HG02981 (cell line): ENCODE measurements at regions not wholly inside any gene's neighbourhood (a gene's known extent, or its start where the extent isn't known, plus 50 kb on each side); places are given as distances from the start of the nearest gene placed in this dataset.
"Not testable (repeated sequence)": the region's sequence is repeated elsewhere in the genome, so short reads cannot be mapped to it uniquely, and the experiment has no call there.

Source experiments
- ATAC-seq: cut with Tn5 transposase; IDR thresholded peaks from one replicate; pipeline ENCODE4 v1.9.1; 2021; ENCODE audit warnings: mild to moderate bottlenecking, moderate library complexity; ENCODE audit not compliant: unreplicated experiment

GRCh38 chr7:121503730-121504129 lies 107.6 kb upstream of the FAM3C start:
- no peak for ATAC-seq

- no peak for ATAC-seq
Observed at GRCh38 chr7:121503039-121503438, 106.9 kb upstream of the FAM3C start.

- ATAC-seq = no peak
Observed at GRCh38 chr7:121501566-121501965, 105.5 kb upstream of the FAM3C start.

DNA sequence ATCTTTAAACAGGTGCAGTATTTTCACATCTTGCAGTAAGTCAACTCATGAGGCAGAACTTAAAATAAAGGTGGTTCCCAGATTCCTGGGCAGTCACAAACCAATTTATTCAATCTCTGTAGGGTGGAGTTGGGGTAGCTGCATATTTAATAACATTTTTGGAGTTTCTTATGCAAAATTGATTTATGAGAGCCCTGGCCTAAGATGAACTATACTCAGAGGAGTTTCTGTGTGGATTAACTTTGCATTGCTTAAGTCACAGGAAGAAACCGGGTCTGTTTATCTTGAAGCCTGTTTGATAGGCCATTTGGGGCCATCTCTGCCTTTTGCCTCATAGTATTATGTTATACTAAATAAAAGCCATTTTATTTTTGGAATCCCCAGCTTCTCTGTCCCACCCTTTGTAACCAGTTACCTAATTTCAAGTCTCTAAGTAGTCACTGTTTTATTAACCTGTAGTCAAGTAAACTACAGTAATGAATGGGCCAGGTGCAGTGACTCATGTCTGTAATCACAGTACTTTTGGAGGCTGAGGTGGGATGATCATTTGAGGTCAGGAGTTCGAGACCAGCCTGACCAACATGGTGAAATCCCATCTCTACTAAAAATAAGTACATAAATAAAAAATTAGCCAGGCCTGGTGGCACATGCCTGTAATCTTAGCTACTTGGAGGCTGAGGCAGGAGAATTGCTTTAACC lies 104.4 kb upstream of the FAM3C start:
- ATAC-seq = peak; percentile 58

DNA sequence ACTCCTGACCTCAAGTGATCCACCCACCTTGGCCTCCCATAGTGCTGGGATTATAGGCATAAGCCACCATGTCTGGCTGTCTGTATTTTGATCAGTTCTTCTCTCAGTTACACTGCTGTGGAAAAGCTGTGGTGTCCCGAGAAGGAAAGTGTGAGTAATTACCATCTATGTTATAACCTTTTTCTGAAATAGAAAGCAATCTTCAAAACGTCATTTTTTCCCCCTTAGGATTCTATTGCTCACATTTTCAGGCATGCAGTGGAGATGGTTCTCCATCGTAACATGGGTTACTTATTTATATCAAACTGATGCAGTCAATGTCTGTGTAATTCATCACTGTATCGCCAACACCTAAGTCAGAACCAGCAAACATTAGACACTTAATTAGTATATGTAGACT lies 103.5 kb upstream of the FAM3C start:
- no peak for ATAC-seq

DNA sequence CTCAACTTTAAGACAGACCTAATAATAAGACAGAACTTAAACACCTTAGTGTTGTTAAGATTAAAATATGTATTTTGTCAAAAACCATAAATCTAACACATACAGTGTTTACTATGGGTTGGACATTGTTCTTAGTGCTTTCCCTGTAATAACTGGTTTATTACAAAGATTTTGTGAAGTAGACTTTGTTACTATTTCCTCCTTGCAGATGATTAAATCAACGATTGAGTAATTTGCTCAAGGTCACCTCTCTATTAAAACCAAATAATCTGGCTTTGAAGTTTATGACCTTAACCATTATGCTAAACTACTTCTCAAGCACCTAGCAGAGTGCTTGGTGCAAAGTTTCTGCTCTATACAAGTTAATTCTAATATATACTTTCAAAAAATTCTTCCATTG lies 102.7 kb upstream of the FAM3C start:
- no peak for ATAC-seq

GRCh38 chr7:121497545-121497944 lies 101.4 kb upstream of the FAM3C start:
- ATAC-seq = not testable (repeated sequence)

DNA sequence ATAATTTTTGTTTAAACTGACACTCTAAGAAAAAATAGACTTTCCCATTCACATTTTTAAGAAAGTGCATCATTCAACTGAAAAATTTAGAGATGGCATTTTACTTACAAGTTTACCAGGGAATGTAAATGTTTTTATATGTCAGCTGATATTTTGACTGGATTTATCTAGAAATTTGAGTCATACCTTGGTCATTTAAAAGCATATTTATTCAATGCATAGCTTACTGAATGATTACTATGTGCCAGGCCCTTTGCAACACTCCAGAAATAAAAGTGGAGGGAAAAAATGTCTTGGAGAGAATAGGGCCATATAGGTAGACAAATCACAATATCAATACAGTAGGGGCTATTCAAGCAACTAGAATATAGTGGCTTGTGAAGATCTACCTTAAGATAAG lies 98.4 kb upstream of the FAM3C start:
- ATAC-seq = no peak

DNA sequence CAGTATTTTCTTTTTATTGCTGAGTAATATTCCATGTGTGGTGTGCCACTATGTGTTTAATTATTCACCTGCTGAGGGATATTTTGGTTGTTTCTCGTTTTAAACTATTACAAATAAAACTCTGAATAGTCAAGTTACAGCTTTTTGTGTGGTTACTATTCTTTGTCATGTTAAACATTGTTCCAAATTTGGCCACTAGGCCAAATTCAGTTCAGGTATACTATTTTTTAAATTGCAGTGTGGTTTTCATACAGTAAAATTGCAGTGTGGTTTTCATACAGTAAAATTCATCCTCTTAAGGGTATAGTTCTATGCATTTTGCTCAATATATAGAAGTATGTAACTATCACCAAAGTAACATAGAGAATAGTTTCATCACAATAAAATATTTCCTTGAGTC lies 97.4 kb upstream of the FAM3C start:
- no peak for ATAC-seq

DNA sequence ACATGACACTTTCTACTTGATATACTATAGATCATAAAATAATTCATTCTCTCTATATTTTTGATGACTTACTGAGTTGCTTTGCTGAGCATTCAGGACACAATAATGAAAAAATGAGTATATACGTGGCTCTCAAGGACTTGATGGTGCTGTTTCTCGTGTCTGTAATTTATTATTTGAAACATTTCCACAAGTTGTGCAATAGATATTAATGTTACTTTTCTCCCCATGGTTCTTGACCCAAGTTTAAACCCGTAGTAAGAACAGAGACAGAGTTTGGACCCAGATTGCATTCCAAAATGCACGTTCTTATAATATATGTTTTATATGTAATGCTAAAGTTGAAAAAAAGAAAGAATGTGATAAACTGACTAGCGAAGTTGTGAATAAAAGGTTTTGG lies 94.2 kb upstream of the FAM3C start:
- ATAC-seq = no peak

DNA sequence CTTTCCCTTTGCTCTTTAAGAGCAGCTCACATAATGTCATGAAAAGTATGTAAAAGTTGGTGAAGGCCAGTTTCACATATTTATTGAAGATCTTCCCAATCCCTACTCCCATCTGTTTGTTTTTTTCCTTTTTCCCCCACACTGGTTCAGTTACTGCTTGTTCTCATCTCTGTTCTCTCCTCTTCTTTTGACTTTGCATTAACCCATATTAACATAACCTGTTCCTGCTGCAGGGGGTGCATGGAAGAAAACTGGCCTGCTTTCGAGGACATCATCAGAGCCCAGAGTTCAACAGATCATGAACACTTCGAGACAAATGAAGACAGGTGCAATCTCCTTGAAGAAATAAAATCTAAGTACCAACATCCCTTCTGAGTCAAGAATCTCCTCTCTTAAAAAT lies 93.3 kb upstream of the FAM3C start:
- no peak for ATAC-seq

DNA sequence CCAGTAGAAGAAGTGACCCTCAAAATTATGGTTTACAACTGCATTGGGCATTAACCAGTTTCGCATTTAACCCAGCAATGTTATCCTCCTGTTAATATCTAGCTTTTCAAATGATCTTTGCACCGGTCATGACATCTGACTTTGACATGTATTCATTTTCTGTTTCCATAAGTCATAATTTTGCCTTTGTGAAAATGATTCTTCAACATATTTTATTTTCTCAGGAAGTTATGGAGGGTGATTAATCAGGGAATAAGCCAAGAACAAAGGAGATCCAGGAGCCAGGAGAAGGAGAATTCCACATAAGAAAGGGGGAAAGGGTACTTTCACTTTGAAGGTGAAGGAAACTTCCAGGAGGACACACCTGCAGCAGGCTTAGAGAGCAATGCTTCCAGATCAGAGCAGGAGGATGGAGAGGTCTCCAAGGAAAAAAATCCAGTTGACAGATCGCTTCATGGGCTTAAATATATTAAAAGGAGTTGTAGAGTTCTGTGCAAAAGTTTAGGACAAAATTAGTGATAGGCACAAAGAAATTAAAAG lies 92.1 kb upstream of the FAM3C start:
- ATAC-seq = no peak

DNA sequence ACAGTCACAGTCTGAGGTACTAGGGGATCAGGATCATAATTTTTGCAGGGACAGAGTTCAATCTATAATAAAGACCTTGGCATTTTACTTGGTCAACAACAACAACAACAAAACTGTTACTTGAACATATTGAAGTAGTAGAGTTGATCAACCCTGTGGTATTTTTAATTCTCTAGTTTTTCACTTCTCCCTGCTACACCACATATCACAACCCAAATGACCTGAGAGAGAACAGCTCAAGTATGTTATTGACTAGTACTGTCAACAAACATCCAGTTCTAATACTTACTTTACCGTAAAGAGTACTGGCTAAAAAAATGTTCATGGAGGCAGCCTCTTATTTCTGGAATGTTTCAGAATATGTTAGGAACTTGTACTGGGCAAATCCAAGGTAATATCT lies 90.5 kb upstream of the FAM3C start:
- ATAC-seq = no peak

DNA sequence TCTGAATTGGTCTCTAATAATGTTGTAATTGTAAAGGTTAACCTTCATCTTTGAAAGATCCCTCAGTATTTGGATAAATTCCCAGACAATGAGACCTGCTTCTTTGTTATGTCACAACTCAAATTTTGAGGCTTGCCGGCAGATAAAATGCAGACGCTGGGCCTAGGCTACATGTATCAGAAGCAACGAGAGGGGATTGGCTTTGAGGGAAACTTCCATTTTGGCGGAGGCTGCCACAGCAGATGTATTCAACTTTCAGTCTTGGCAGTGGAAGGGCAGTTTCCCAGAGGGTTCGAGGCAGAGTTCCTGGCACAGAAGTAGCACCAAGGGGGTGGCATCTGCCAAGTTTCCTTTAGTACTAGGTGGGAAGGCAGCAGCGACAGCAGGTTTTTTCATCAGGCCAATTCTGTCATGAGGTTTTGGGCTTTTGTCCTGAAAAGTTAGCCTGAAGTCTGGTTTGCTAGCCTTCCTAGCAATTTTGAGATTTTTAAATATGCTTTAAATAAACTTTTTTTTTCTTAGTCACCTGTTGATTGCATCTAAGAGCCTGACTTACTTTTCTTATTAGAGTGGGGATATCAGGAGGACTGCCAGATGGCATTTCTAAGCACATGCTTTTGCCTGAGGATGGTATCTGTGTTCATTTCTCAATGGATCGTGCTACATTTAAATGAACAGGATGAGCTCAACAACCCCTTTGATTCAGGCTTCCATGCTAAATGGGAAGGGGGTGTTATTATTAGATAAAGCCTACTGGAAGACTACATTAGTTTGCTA lies 89.5 kb upstream of the FAM3C start:
- no peak for ATAC-seq

DNA sequence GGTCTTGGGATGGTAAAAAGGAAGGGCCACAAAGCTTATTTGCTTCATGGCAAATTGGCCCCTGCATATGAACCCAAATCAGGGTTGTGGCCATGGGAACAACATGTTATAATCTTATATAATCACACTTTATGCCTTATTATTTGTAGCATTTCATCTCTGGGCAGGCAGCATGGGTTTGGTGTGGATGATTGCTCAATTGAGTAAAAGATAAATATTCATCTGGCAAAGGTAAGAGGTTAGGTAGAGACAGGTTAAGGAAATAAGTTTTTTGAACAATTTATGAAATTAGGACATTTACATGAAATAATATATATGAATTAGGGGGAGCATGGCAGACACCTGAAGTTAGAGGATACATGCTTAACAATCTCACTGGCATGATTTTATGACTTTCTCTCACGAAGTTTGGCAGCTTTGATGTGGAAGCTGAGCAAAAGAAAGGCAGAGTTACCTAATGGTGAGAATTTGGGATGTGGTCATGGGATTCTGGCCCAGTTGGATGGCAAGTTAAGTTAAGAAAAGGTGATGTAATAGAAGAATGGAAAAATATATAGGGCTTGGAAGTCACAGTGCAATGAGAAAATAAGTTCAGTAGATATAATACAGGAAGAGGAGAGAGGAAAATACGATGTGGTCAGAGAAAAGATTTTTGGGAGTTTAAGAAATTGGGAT lies 88.1 kb upstream of the FAM3C start:
- ATAC-seq = no peak

GRCh38 chr7:121480566-121481335 lies 84.6 kb upstream of the FAM3C start:
- ATAC-seq = no peak

GRCh38 chr7:121480058-121480457 lies 84.0 kb upstream of the FAM3C start:
- ATAC-seq = no peak

DNA sequence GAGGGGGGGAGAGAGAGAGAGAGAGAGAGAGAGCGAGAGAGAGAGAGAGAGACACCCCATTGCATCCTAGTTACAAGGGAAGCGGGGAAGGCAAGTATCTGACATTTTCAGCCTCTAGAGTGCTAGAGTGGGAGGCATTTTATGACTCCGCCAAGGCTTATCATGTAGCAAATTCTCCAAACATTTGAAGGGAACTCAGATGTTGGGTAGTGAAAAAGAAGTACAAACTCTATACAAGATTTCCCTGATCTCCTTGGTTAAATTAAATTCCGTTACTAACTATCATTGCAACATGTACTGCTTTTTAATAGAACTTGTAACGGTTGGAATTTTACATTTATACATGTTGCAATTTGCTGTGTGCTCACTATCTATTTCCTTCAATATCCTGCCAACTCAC lies 83.4 kb upstream of the FAM3C start:
- ATAC-seq = no peak

GRCh38 chr7:121475806-121476205 lies 79.7 kb upstream of the FAM3C start:
- ATAC-seq = no peak

- no peak for ATAC-seq
Observed at GRCh38 chr7:121474301-121474673, 78.2 kb upstream of the FAM3C start.

DNA sequence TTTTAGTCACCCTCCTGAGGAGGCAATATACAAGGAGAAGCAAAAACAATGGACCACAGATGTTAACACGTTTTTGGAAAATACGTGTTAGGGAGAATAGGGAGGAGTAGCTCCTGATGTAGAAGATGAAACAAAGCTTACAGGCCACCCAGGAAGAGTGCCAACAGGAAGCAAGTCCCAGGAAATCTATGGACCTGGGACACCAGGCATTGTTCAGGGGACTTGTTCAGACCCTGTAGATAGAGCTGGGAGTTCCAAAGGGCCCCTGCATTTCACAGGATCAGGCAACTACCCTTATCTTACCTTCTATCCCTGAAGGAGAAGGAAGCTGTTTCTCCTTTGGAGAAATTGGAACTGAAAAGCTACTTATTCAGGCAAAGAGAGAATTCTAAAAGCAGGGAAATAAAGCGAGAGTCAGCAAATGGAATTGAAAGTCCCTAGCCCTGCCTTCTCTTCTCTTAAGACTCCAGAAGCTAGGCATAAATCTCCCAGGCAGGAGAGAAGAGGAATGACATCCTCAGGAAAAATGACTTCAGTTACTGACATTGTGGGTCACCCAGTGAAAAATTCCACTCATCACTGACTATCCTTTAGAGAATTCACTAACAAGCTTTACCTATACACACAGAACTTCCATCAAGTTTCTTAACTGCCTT lies 77.7 kb upstream of the FAM3C start:
- no peak for ATAC-seq
